A549 (cell line): ENCODE measurements at regions not wholly inside any gene's neighbourhood (a gene's known extent, or its start where the extent isn't known, plus 50 kb on each side); places are given as distances from the start of the nearest gene placed in this dataset.

Experiments used
- ATAC-seq, 2 experiments: fragments of 200-7000 bp in 1 of 2; fragments of >200 bp in 1 of 2; cut with Nextera tagmentation in 1 of 2; cut with Tn5 transposase in 1 of 2; 3 replicates each; pipeline versions ENCODE4 v1.8.0 to v1.9.1; 2018 to 2020; ENCODE audit warnings: mild to moderate bottlenecking in 1 of 2, moderate library complexity in 1 of 2
- CTCF ChIA-PET: fragments of 300-600 bp; sonication (Branson Sonifier 250); formaldehyde crosslinking; extraction: SDS; loops from one replicate; lab custom pipeline; 2021; ENCODE audit warnings: antibody characterized with exemption, inconsistent platforms; lab: Yijun Ruan, JAX
- POLR2A ChIA-PET: fragments of 350-600 bp; formaldehyde crosslinking; extraction: SDS; loops from one replicate; lab custom pipeline; 2021; ENCODE audit warnings: antibody characterized with exemption, inconsistent platforms; lab: Yijun Ruan, JAX
- DNase-seq, 2 experiments: peaks; one replicate each; pipeline versions ENCODE4 v3.0.0 to v3.0.0-alpha.2; 2011 to 2016; ENCODE audit warnings: low read depth in 1 of 2, low spot score in 1 of 2
- FAIRE-seq: peaks from 2 replicates; lab custom pipeline; 2011; peaks lifted over from hg19 to GRCh38; lab: Jason Lieb, UNC
- H3K27ac ChIP-seq, 2 experiments: fragments of >200 bp; sonication (Bioruptor Twin); formaldehyde crosslinking; 3 replicates each; pipeline ENCODE4 v1.5.1; 2016 to 2017
- H3K4me1 ChIP-seq: fragments of >200 bp; sonication (Bioruptor Twin); formaldehyde crosslinking; 3 replicates; pipeline ENCODE4 v1.6.1; 2016
- H3K4me2 ChIP-seq: fragments of >200 bp; sonication (Bioruptor Twin); formaldehyde crosslinking; 3 replicates; pipeline ENCODE4 v1.6.1; 2016
- H3K4me3 ChIP-seq: fragments of >200 bp; sonication (Bioruptor Twin); formaldehyde crosslinking; 3 replicates; pipeline ENCODE4 v1.5.1; 2016
- H3K9me3 ChIP-seq: fragments of >200 bp; sonication (Bioruptor Twin); formaldehyde crosslinking; 3 replicates; pipeline ENCODE4 v1.6.1; 2016
- CBX8 ChIP-seq: fragments of 200-600 bp; sonication (generic); IDR thresholded peaks from 2 replicates; pipeline ENCODE4 v1.6.1; 2016
- CHD4 ChIP-seq: fragments of 200-600 bp; sonication (generic); IDR thresholded peaks from 2 replicates; pipeline ENCODE4 v1.6.1; 2016; ENCODE audit warnings: antibody characterized with exemption, mild to moderate bottlenecking, borderline replicate concordance
- CTCF ChIP-seq: fragments of >200 bp; sonication (Bioruptor Twin); formaldehyde crosslinking; IDR thresholded peaks from 3 replicates; pipeline ENCODE4 v1.5.1; 2016
- EP300 ChIP-seq, 2 experiments: fragments of >200 bp; sonication (Bioruptor Twin); formaldehyde crosslinking; IDR thresholded peaks; 2 replicates in 1 of 2; 3 replicates in 1 of 2; pipeline ENCODE4 v1.6.1; 2016 to 2017
- FOXS1 ChIP-seq: fragments of 250-450 bp; sonication (Bioruptor Pico); IDR thresholded peaks from 2 replicates; pipeline ENCODE4 v1.5.0; 2020; ENCODE audit warnings: mild to moderate bottlenecking, moderate library complexity
- GATA3 ChIP-seq: IDR thresholded peaks from 2 replicates; pipeline ENCODE4 v1.6.1; 2012; ENCODE audit warnings: borderline replicate concordance
- HMGXB4 ChIP-seq: fragments of 250-450 bp; sonication (Bioruptor Pico); IDR thresholded peaks from 2 replicates; pipeline ENCODE4 v1.5.0; 2021; ENCODE audit warnings: mild to moderate bottlenecking, moderate library complexity, borderline replicate concordance
- JUNB ChIP-seq: fragments of >200 bp; sonication (Bioruptor Twin); formaldehyde crosslinking; IDR thresholded peaks from 2 replicates; pipeline ENCODE4 v1.6.1; 2016
- MAX ChIP-seq: IDR thresholded peaks from 2 replicates; pipeline ENCODE4 v1.6.1; 2012
- NFE2L2 ChIP-seq: fragments of 150-350 bp; conservative IDR thresholded peaks from 2 replicates; pipeline ENCODE4 v1.6.1; 2014; ENCODE audit warnings: low read length
- POLR2A ChIP-seq: IDR thresholded peaks from 2 replicates; pipeline ENCODE4 v1.6.1; 2012; ENCODE audit warnings: mild to moderate bottlenecking, low read length
- POLR2AphosphoS2 ChIP-seq: conservative IDR thresholded peaks from 2 replicates; pipeline ENCODE4 v1.6.1; 2012; ENCODE audit warnings: low read length, improper control_type of control experiment, inconsistent platforms
- RAD21 ChIP-seq, 2 experiments: fragments of >200 bp in 1 of 2; sonication (Bioruptor Twin) in 1 of 2; formaldehyde crosslinking in 1 of 2; IDR thresholded peaks in 1 of 2; conservative IDR thresholded peaks in 1 of 2; 2 replicates in 1 of 2; 3 replicates in 1 of 2; pipeline ENCODE4 v1.6.1; 2012 to 2018; ENCODE audit warnings: inconsistent platforms in 1 of 2
- RARB ChIP-seq: fragments of 250-450 bp; sonication (Bioruptor Pico); IDR thresholded peaks from 2 replicates; pipeline ENCODE4 v1.8.0; 2021; ENCODE audit warnings: mild to moderate bottlenecking, moderate library complexity
- RCOR1 ChIP-seq: fragments of 150-350 bp; IDR thresholded peaks from 2 replicates; pipeline ENCODE4 v1.6.1; 2014; ENCODE audit warnings: antibody characterized with exemption, low read length, low read depth
- REST ChIP-seq: fragments of 200-600 bp; sonication (generic); IDR thresholded peaks from 2 replicates; pipeline ENCODE4 v1.6.1; 2016; ENCODE audit warnings: antibody characterized with exemption, mild to moderate bottlenecking, moderate library complexity
- SMC3 ChIP-seq: fragments of >200 bp; sonication (Bioruptor Twin); formaldehyde crosslinking; IDR thresholded peaks from 3 replicates; pipeline ENCODE4 v1.6.1; 2018; ENCODE audit warnings: inconsistent platforms
- SREBF2 ChIP-seq: fragments of 450-650 bp; IDR thresholded peaks from 2 replicates; pipeline ENCODE4 v1.6.1; 2014; ENCODE audit warnings: mild to moderate bottlenecking, moderate library complexity
- TFCP2L1 ChIP-seq: fragments of 250-450 bp; sonication (Bioruptor Pico); IDR thresholded peaks from 2 replicates; pipeline ENCODE4 v1.5.0; 2021; ENCODE audit warnings: mild to moderate bottlenecking
- ZFP36 ChIP-seq: fragments of 450-650 bp; IDR thresholded peaks from 2 replicates; pipeline ENCODE4 v1.6.1; 2014; ENCODE audit warnings: borderline replicate concordance; ENCODE audit not compliant: partially characterized antibody
- WGBS: methylation state at CpG from one replicate; pipeline ENCODE4 v1.1.6; 2017; ENCODE audit errors: missing lambda C conversion rate; 5-methylcytosine and 5-hydroxymethylcytosine counted together
- TF ChIP-seq, protein P1 (sequence below): IDR thresholded peaks from 2 replicates; pipeline ENCODE4 v1.6.1; 2012; ENCODE audit warnings: low read depth, borderline replicate concordance
- TF ChIP-seq, protein P2 (sequence below): fragments of 250-450 bp; sonication (Bioruptor Pico); IDR thresholded peaks from 2 replicates; pipeline ENCODE4 v1.5.0; 2020; ENCODE audit warnings: low read depth, mild to moderate bottlenecking, moderate library complexity

DNA sequence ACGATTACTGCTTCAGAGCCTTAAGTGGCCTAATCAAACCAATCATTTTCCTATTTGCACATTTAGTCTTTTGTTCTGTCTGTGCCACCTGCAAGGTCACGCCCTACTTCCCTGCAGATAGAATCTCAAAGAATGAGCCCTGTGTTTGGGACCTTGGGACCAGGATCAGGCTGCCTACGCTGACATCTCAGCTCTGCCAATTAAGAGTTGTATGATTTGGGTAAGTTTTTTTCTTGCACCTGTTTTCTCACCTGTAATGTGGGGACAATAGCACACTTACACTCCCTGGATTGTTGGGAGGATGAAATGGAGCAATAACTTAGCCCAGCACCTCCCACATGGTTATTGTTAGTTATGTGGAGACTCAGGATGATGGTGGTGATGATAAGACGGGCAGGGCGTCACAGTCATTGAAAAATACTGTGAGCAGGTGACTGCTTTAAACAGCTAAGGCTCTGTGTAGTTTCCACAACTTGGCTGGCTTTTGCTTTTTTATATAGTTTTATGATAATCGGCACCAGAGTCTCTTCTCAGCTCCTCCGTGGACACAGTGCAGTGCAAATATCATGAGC lies 155.0 kb downstream of the ADAMTS15 start:
- TF ChIP-seq MAX: no peak
- no peak for TF ChIP-seq EP300 (IDR thresholded peaks at IDR 0.05)
- TF ChIP-seq RAD21 (conservative IDR thresholded peaks at IDR 0.05 in 1 of 2, IDR thresholded peaks at IDR 0.05 in 1 of 2): no peak
- no peak for TF ChIP-seq RARB (CRISPR knock-in tag)
- TF ChIP-seq POLR2A: no peak
- TF ChIP-seq ZFP36: no peak
- TF ChIP-seq JUNB: no peak
- no peak for TF ChIP-seq CHD4
- TF ChIP-seq SREBF2: no peak
- TF ChIP-seq, protein P1, sequence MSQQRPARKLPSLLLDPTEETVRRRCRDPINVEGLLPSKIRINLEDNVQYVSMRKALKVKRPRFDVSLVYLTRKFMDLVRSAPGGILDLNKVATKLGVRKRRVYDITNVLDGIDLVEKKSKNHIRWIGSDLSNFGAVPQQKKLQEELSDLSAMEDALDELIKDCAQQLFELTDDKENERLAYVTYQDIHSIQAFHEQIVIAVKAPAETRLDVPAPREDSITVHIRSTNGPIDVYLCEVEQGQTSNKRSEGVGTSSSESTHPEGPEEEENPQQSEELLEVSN: no peak
- no peak for TF ChIP-seq REST
- TF ChIP-seq FOXS1: no peak
- no peak for TF ChIP-seq HMGXB4 (CRISPR knock-in tag)
- no peak for TF ChIP-seq CBX8
- TF ChIP-seq SMC3: no peak
- TF ChIP-seq, all 56 proteins: peak for 0
- H3K4me3 ChIP-seq: no peak overlapping the region
- H3K4me2 ChIP-seq: no peak overlapping the region
- no peak overlapping the region for H3K27ac ChIP-seq
- no peak for ATAC-seq
- no peaks in the 10 kb centered on the region for H3K4me1 ChIP-seq
- 86% methylated on average over 7 of the region's 7 CpGs for WGBS
- no peak for DNase-seq
- H3K9me3 ChIP-seq: no peaks in the 10 kb centered on the region
- FAIRE-seq: no peak
- ChIA-PET CTCF (interaction anchor here (1.0 kb wide), 1 partner anchor 19 kb away, joined by 3 read pairs; no protein-coding TSS in a partner anchor), POLR2A (no interaction called here)

DNA sequence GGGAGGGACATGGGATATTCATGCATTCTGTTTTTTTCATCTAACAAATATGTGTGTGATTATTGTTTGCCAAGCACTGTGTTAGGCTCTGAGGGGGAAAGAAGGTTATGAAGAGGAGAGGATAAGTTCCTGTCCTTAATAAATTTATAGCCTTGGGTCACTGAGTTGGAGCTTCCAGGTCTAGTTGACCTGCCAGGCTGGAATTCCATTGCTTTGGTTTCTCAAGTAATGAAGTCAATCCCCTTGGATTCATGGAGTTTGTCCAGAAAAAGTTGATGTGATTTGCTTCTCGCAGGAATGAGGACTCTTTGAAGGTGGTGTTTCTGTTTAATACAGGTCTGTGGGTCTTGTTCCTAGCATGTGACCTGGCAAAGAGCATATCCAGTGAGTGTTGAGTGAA lies 156.2 kb downstream of the ADAMTS15 start:
- Histone ChIP-seq H3K4me2 (no peak overlapping the region), H3K9me3 (no peaks in the 10 kb centered on the region), H3K4me3 (no peak overlapping the region), H3K4me1 (no peaks in the 10 kb centered on the region), H3K27ac (no peak overlapping the region)
- no peak for DNase-seq
- no peak for TF ChIP-seq NFE2L2
- no peak for TF ChIP-seq RCOR1
- no peak for TF ChIP-seq TFCP2L1 (CRISPR knock-in tag)
- TF ChIP-seq, protein P2, sequence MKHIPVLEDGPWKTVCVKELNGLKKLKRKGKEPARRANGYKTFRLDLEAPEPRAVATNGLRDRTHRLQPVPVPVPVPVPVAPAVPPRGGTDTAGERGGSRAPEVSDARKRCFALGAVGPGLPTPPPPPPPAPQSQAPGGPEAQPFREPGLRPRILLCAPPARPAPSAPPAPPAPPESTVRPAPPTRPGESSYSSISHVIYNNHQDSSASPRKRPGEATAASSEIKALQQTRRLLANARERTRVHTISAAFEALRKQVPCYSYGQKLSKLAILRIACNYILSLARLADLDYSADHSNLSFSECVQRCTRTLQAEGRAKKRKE (CRISPR knock-in tag): no peak
- TF ChIP-seq CTCF: no peak
- TF ChIP-seq GATA3: no peak
- TF ChIP-seq POLR2AphosphoS2: no peak
- no peak for TF ChIP-seq REST
- ATAC-seq: no peak
- ChIA-PET CTCF (no interaction called here), POLR2A (no interaction called here)
- no peak for FAIRE-seq
- WGBS: 78% methylated on average over 1 of the region's 1 CpG
